NB4 (cell line): ENCODE measurements at regions not wholly inside any gene's neighbourhood (a gene's known extent, or its start where the extent isn't known, plus 50 kb on each side); places are given as distances from the start of the nearest gene placed in this dataset.

ENCODE experiments used
- DNase-seq: peaks from one replicate; pipeline ENCODE4 v3.0.0; 2010; ENCODE audit warnings: low read depth
- H3K4me3 ChIP-seq: one replicate; pipeline ENCODE4 v1.5.1; 2011; ENCODE audit warnings: mild to moderate bottlenecking, low read depth, low read length, moderate library complexity
- CTCF ChIP-seq: IDR thresholded peaks from one replicate; pipeline ENCODE4 v1.5.1; 2012; ENCODE audit warnings: low read depth, low read length
- MAX ChIP-seq: IDR thresholded peaks from 2 replicates; pipeline ENCODE4 v1.6.1; 2011; ENCODE audit warnings: low read depth, low read length
- MYC ChIP-seq: IDR thresholded peaks from 2 replicates; pipeline ENCODE4 v1.6.1; 2011; ENCODE audit warnings: low read depth, low read length
- POLR2A ChIP-seq: IDR thresholded peaks from 2 replicates; pipeline ENCODE4 v1.6.1; 2011; ENCODE audit warnings: mild to moderate bottlenecking; ENCODE audit not compliant: insufficient read length; ENCODE audit errors: extremely low read depth

GRCh38 chr2:22217881-22218280 is 1094.1 kb downstream of the TDRD15 start:
- DNase-seq, result no peak
- TF ChIP-seq POLR2A, result no peak
- TF ChIP-seq MAX, result no peak
- no peak for TF ChIP-seq MYC
- no peak for TF ChIP-seq CTCF
- H3K4me3 ChIP-seq, result no peak overlapping the region

- no peak for TF ChIP-seq MAX
- no peak for TF ChIP-seq POLR2A
- TF ChIP-seq CTCF, result no peak
- no peak for TF ChIP-seq MYC
- no peak for DNase-seq
- no peak overlapping the region for H3K4me3 ChIP-seq
Measured at GRCh38 chr2:22221006-22221405, 1097.2 kb downstream of the TDRD15 start.

- no peak overlapping the region for H3K4me3 ChIP-seq
- DNase-seq, result no peak
- TF ChIP-seq MYC, result no peak
- no peak for TF ChIP-seq CTCF
- TF ChIP-seq POLR2A, result no peak
- TF ChIP-seq MAX, result no peak
Measured at GRCh38 chr2:22238967-22239366, 1115.2 kb downstream of the TDRD15 start.

GRCh38 chr2:22247466-22247865 is 1123.7 kb downstream of the TDRD15 start:
- TF ChIP-seq POLR2A (no peak), MAX (no peak)
- no peak for DNase-seq
- H3K4me3 ChIP-seq, result no peak overlapping the region

- TF ChIP-seq MAX (no peak), CTCF (no peak), MYC (no peak), POLR2A (no peak)
- no peak overlapping the region for H3K4me3 ChIP-seq
- DNase-seq, result no peak
Measured at GRCh38 chr2:22248851-22249250, 1125.1 kb downstream of the TDRD15 start.

GRCh38 chr2:22253171-22253570 is 1129.4 kb downstream of the TDRD15 start:
- TF ChIP-seq MAX, result no peak
- no peak for TF ChIP-seq POLR2A
- no peak for TF ChIP-seq MYC
- no peak for TF ChIP-seq CTCF
- DNase-seq, result no peak
- H3K4me3 ChIP-seq, result no peak overlapping the region
